ENCODE measurements at regions not wholly inside any gene's neighbourhood (a gene's known extent, or its start where the extent isn't known, plus 50 kb on each side); places are given as distances from the start of the nearest gene placed in this dataset.

DNA sequence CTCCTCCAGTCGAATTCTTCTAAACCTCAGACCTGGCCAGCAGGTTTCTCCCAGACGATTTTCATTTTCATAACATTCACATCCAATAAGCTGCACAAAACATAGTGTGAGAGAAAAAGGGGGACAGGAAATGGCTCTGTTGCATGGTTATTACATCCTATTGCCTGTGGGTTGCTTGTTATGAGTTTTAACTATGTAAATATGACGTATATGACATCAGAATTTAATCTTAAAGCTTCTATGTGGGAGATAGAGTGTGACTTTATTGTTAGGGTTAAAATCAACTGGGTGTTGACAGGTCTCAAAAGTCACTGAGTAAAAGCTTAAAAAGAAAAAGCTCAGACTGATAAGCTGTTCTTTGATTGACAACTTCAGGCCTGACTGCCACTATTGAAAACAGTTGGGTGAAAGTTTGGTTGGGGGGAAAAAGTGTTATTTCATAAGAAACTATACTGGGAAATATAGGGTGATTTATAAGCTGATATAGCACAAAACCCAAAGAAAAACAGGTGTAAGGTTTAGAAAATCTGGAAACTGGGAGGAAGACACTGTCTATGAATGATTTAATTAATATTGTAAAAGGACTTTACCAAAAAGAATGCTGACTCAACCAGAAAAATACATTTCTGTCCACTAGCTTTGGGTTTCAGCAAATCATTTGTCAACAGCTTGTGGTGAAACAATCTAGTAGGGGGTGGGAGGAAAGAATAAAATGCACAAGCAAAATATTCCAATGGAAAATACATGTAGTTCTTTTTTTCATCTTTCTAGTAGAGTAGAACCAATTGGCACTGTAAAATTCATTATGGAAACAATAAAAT, 134.1 kb upstream of the CEP162 start:
- TF ChIP-seq, protein P1, sequence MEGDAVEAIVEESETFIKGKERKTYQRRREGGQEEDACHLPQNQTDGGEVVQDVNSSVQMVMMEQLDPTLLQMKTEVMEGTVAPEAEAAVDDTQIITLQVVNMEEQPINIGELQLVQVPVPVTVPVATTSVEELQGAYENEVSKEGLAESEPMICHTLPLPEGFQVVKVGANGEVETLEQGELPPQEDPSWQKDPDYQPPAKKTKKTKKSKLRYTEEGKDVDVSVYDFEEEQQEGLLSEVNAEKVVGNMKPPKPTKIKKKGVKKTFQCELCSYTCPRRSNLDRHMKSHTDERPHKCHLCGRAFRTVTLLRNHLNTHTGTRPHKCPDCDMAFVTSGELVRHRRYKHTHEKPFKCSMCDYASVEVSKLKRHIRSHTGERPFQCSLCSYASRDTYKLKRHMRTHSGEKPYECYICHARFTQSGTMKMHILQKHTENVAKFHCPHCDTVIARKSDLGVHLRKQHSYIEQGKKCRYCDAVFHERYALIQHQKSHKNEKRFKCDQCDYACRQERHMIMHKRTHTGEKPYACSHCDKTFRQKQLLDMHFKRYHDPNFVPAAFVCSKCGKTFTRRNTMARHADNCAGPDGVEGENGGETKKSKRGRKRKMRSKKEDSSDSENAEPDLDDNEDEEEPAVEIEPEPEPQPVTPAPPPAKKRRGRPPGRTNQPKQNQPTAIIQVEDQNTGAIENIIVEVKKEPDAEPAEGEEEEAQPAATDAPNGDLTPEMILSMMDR (conservative IDR thresholded peaks at IDR 0.05; ENCODE audit: control insufficient read depth, insufficient read depth, low read depth, low read length), result no peak
- DNase-seq (ENCODE audit: low read depth), result no peak
- H3K4me3 ChIP-seq (ENCODE audit: control insufficient read depth, low read depth, low read length), result no peak overlapping the region

DNA sequence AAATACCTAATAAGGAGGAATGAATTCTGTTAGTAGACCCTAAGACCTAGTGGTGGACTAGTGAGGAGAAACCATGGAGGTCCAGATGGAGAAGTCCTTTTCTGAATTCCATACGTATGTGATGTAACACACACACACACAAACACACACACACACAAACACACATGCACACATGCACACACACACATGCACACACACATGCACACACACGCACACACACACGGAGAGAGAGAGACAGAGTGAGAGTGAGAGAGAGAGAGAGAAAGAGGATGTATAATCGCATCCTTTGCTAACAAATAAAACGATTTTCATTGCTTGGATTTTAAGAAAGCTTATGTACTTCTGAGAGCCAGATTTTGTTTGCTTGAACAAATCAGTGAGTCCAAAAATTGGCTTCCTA, 132.6 kb upstream of the CEP162 start:
- H3K4me3 ChIP-seq (ENCODE audit: control insufficient read depth, low read depth, low read length), result no peak overlapping the region
- TF ChIP-seq, protein P1 (conservative IDR thresholded peaks at IDR 0.05; ENCODE audit: control insufficient read depth, insufficient read depth, low read depth, low read length), result no peak
- no peak for DNase-seq (ENCODE audit: low read depth)

DNA sequence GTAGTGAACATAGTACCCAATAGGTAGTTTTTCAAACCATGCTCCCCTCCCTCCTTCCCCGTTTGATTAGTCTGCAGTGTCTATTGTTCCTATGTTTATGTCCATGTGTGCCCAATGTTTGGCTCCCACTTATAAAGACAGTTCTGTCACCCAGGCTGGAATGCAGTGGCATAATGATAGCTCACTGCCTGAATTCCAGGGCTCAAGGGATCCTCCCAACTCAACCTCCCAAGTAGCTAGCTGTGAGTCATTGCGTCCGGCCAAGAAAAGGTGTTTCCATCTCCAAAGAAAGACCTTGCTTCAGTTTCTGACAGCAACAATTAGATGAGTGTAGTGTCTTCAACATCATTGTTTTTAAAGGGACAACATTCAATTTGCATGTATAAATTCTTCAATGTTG, 131.1 kb upstream of the CEP162 start:
- TF ChIP-seq, protein P1 (conservative IDR thresholded peaks at IDR 0.05; ENCODE audit: control insufficient read depth, insufficient read depth, low read depth, low read length), result no peak
- no peak overlapping the region for H3K4me3 ChIP-seq (ENCODE audit: control insufficient read depth, low read depth, low read length)
- no peak for DNase-seq (ENCODE audit: low read depth)

DNA sequence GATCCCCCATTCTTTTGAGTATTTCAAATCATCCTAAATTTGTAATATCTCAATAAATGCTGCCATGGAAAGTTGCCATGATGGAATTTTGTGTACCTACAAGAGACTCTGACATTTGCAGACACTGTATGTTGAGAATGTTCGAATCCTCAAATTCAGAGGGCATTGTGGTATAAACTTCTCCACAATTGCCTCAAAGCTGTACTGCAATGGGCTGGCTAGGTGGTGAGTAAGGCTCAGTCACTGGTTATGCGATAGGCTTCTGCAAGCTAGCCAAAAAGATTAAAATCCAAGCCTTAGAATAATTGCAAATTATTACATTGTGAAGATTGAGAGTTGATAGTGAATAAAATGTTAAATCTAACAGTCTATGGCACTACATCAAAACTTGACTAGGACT, 130.2 kb upstream of the CEP162 start:
- no peak overlapping the region for H3K4me3 ChIP-seq (ENCODE audit: control insufficient read depth, low read depth, low read length)
- DNase-seq (ENCODE audit: low read depth), result no peak
- TF ChIP-seq, protein P1 (conservative IDR thresholded peaks at IDR 0.05; ENCODE audit: control insufficient read depth, insufficient read depth, low read depth, low read length), result no peak

DNA sequence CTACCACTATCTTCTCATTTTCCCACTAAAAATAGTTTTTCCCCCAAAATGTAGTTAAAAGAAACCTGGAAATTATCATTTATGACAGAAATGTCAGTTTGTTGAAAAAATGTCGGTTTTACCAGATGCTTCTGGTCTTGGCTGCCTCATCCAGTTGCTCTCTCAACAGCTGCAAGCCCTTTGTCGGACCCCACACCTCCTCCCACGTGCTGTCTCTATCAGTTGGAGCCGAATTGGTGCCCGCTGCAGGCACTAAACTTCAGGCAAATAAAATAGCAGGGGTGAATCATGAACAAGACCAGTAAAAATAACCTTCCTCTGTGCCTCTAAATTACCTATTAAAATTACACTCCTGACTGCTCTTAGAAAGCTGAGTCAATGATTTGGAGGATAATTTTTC, 129.5 kb upstream of the CEP162 start:
- TF ChIP-seq, protein P1 (conservative IDR thresholded peaks at IDR 0.05; ENCODE audit: control insufficient read depth, insufficient read depth, low read depth, low read length), result no peak
- no peak for DNase-seq (ENCODE audit: low read depth)
- H3K4me3 ChIP-seq (ENCODE audit: control insufficient read depth, low read depth, low read length), result no peak overlapping the region

DNA sequence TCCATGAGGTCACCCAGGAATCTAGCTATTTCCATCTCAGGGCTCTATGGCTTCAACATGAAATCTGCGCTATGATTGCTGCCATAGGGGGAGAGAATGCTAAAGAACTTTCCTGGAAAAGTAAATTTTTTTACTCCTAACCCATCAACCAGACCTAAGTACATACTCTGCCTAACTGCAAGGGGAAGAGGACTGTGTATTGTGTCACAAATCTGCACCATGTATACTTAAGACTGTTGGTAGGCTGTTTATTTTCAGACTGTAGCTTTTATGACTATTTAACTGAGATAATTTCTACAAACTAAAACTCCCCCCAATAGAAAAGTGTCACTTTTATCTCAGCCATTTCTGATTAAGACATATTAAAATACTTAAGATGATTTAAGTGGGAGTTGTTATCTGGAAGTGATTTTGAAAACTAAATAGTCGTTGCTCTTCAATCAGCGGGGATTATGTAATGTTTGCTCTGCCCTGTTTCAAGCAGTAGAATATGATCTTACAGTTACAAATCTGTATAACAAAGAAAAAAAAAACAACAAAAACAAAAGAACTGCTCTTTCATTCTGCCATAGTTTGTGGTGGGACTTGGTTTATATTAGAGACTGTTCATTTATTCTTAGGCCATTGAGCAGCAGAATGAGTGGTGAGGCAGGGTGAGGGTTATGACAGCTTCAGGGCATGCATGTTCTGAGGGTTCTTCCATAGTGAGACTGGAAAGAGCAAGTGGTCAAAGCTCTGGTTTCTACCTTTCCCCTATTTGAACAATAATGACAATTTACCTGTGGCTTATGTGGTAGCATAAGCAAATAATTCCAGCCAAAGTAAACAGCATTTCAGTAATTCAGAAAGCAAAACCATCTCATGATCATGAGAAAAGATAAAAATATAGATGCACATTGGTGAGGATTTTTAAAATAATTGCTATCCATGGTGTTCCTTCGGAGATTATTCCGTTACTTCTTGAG, 126.3 kb upstream of the CEP162 start:
- no peak for DNase-seq (ENCODE audit: low read depth)
- H3K4me3 ChIP-seq (ENCODE audit: control insufficient read depth, low read depth, low read length), result no peak overlapping the region
- TF ChIP-seq, protein P1 (conservative IDR thresholded peaks at IDR 0.05; ENCODE audit: control insufficient read depth, insufficient read depth, low read depth, low read length), result no peak

Data from fibroblast of mammary gland (primary cell).